IMR-90 (cell line): ENCODE measurements at regions not wholly inside any gene's neighbourhood (a gene's known extent, or its start where the extent isn't known, plus 50 kb on each side); places are given as distances from the start of the nearest gene placed in this dataset.

Experiments used
- ATAC-seq: fragments of 200-7000 bp; cut with Tn5 transposase; 2 replicates; pipeline ENCODE4 v1.9.1; 2020; ENCODE audit warnings: low read depth, mild to moderate bottlenecking, moderate library complexity
- BruUV-seq: library from RNA; stranded (reverse); fragments of 400-500 nt; replicated peaks from 2 replicates; lab custom pipeline; 2021; lab: Mats Ljungman, UMichigan
- CTCF ChIA-PET: fragments of 300-600 bp; formaldehyde crosslinking; extraction: SDS; loops from one replicate; lab custom pipeline; 2021; ENCODE audit warnings: antibody characterized with exemption; lab: Yijun Ruan, JAX
- POLR2A ChIA-PET: fragments of 300-600 bp; sonication (Branson Sonifier 250); formaldehyde crosslinking; loops from one replicate; lab custom pipeline; 2022; ENCODE audit warnings: antibody characterized with exemption; ENCODE audit not compliant: unreplicated experiment; lab: Charles Lee
- DNase-seq: peaks from one replicate; pipeline ENCODE4 v3.0.0; 2013
- H2AFZ ChIP-seq: replicated peaks from 2 replicates; pipeline ENCODE3; 2013; ENCODE audit warnings: low read length, mild to moderate bottlenecking; ENCODE audit not compliant: poor library complexity
- H2AK5ac ChIP-seq: 2 replicates; pipeline ENCODE4 v1.6.1; 2013; ENCODE audit warnings: low read depth, low read length, inconsistent platforms
- H2AK9ac ChIP-seq: replicated peaks from 2 replicates; pipeline ENCODE3; 2013; ENCODE audit warnings: mild to moderate bottlenecking, low read depth, low read length, moderate library complexity; ENCODE audit not compliant: poor library complexity
- H2BK120ac ChIP-seq: 2 replicates; pipeline ENCODE4 v1.6.1; 2013; ENCODE audit warnings: low read depth, low read length, inconsistent platforms
- H2BK15ac ChIP-seq: 3 replicates; pipeline ENCODE4 v1.6.1; 2013; ENCODE audit warnings: low read depth, low read length, inconsistent platforms
- H2BK20ac ChIP-seq: 2 replicates; pipeline ENCODE4 v1.6.1; 2013; ENCODE audit warnings: low read depth, mild to moderate bottlenecking, inconsistent platforms, low read length, moderate library complexity
- H2BK5ac ChIP-seq: 2 replicates; pipeline ENCODE4 v1.6.1; 2013; ENCODE audit warnings: mild to moderate bottlenecking, low read depth, low read length, inconsistent platforms; ENCODE audit not compliant: poor library complexity, severe bottlenecking
- H3K14ac ChIP-seq: replicated peaks from 2 replicates; pipeline ENCODE4 v1.6.1; 2013; ENCODE audit warnings: low read depth, low read length, inconsistent platforms
- H3K18ac ChIP-seq: 2 replicates; pipeline ENCODE4 v1.6.1; 2013; ENCODE audit warnings: low read depth, low read length, control low read depth
- H3K23ac ChIP-seq: 2 replicates; pipeline ENCODE4 v1.6.1; 2013; ENCODE audit warnings: low read depth, low read length, inconsistent platforms
- H3K27ac ChIP-seq: 2 replicates; pipeline ENCODE4 v1.5.1; 2013; ENCODE audit warnings: mild to moderate bottlenecking, control low read depth, low read length; ENCODE audit not compliant: insufficient read depth
- H3K27me3 ChIP-seq: 2 replicates; pipeline ENCODE4 v1.6.1; 2013; ENCODE audit warnings: low read length; ENCODE audit not compliant: control insufficient read depth, insufficient read depth
- H3K36me3 ChIP-seq: 2 replicates; pipeline ENCODE4 v1.6.1; 2013; ENCODE audit warnings: low read length, mixed read lengths; ENCODE audit not compliant: control insufficient read depth, insufficient read depth
- H3K4ac ChIP-seq: 2 replicates; pipeline ENCODE4 v1.6.1; 2013; ENCODE audit warnings: low read depth, low read length, inconsistent platforms
- H3K4me1 ChIP-seq: 2 replicates; pipeline ENCODE4 v1.6.1; 2013; ENCODE audit warnings: low read length, mixed read lengths; ENCODE audit not compliant: control insufficient read depth, insufficient read depth
- H3K4me2 ChIP-seq: 2 replicates; pipeline ENCODE4 v1.6.1; 2013; ENCODE audit warnings: low read depth, mild to moderate bottlenecking, control low read depth, low read length, moderate library complexity
- H3K4me3 ChIP-seq: 2 replicates; pipeline ENCODE4 v1.5.1; 2013; ENCODE audit warnings: low read depth, mild to moderate bottlenecking, control low read depth, low read length, moderate library complexity; ENCODE audit not compliant: insufficient read depth
- H3K56ac ChIP-seq: 2 replicates; pipeline ENCODE4 v1.6.1; 2013; ENCODE audit warnings: low read length, inconsistent platforms; ENCODE audit not compliant: insufficient read depth; ENCODE audit errors: extremely low read depth
- H3K79me1 ChIP-seq, 2 experiments: 2 replicates each; pipeline ENCODE4 v1.6.1; 2013; ENCODE audit warnings: low read length in 2 of 2, inconsistent platforms in 1 of 2, low read depth in 1 of 2
- H3K9ac ChIP-seq: 2 replicates; pipeline ENCODE4 v1.6.1; 2013; ENCODE audit warnings: low read depth, low read length, control low read depth
- H3K9me1 ChIP-seq: 2 replicates; pipeline ENCODE4 v1.6.1; 2013; ENCODE audit warnings: low read length, inconsistent platforms; ENCODE audit not compliant: insufficient read depth
- H3K9me3 ChIP-seq: 2 replicates; pipeline ENCODE4 v1.6.1; 2013; ENCODE audit warnings: low read length; ENCODE audit not compliant: control insufficient read depth, insufficient read depth
- H4K20me1 ChIP-seq: 2 replicates; pipeline ENCODE4 v1.6.1; 2013; ENCODE audit warnings: low read length, inconsistent platforms; ENCODE audit not compliant: insufficient read depth
- H4K5ac ChIP-seq: 2 replicates; pipeline ENCODE4 v1.6.1; 2013; ENCODE audit warnings: mild to moderate bottlenecking, low read depth, low read length, control low read depth
- H4K8ac ChIP-seq, 2 experiments: 2 replicates each; pipeline ENCODE4 v1.6.1; 2013; ENCODE audit warnings: low read depth in 2 of 2, low read length in 2 of 2, control low read depth in 1 of 2, inconsistent platforms in 1 of 2
- H4K91ac ChIP-seq: 2 replicates; pipeline ENCODE4 v1.6.1; 2013; ENCODE audit warnings: low read depth, low read length, inconsistent platforms; ENCODE audit not compliant: insufficient read depth
- BHLHE40 ChIP-seq: fragments of 150-350 bp; IDR thresholded peaks from 2 replicates; pipeline ENCODE4 v1.6.1; 2016; ENCODE audit warnings: mild to moderate bottlenecking, low read depth, low read length
- CHD1 ChIP-seq: IDR thresholded peaks from 2 replicates; pipeline ENCODE4 v1.6.1; 2012; ENCODE audit warnings: low read depth, low read length, improper control_type of control experiment
- FOS ChIP-seq: fragments of 150-350 bp; IDR thresholded peaks from 2 replicates; pipeline ENCODE4 v1.6.1; 2016; ENCODE audit warnings: low read depth, low read length
- MXI1 ChIP-seq: IDR thresholded peaks from 2 replicates; pipeline ENCODE4 v1.6.1; 2012; ENCODE audit warnings: low read depth, mild to moderate bottlenecking, low read length, moderate library complexity, borderline replicate concordance
- NFE2L2 ChIP-seq: fragments of 150-350 bp; IDR thresholded peaks from 2 replicates; pipeline ENCODE4 v1.6.1; 2016; ENCODE audit warnings: low read depth, mild to moderate bottlenecking, low read length
- POLR2A ChIP-seq: IDR thresholded peaks from 2 replicates; pipeline ENCODE4 v1.6.1; 2012; ENCODE audit warnings: mild to moderate bottlenecking, low read depth, low read length
- RAD21 ChIP-seq: IDR thresholded peaks from 2 replicates; pipeline ENCODE4 v1.6.1; 2012; ENCODE audit warnings: low read length, improper control_type of control experiment
- WGBS, 2 experiments: methylation state at CpG; one replicate each; pipeline versions ENCODE4 v1.1.5 to v1.1.7; 2013; ENCODE audit warnings: missing lambda C conversion rate in 2 of 2; ENCODE audit not compliant: insufficient read length in 1 of 2; ENCODE audit errors: extremely low coverage in 2 of 2; 5-methylcytosine and 5-hydroxymethylcytosine counted together
- dilution Hi-C: fragments of 300-500 bp; cut with HindIII; formaldehyde crosslinking; loops from one replicate; pipeline ENCODE4 v1.14.3; 2018; ENCODE audit warnings: low sequenced_read_pairs; ENCODE audit not compliant: unreplicated experiment
- in situ Hi-C: fragments of 300-500 bp; cut with MboI; formaldehyde crosslinking; loops from 3 replicates; pipeline ENCODE4 v1.14.3; 2019; ENCODE audit warnings: low sequenced_read_pairs, inconsistent platforms, mixed read lengths
- intact Hi-C: fragments of 100-400 bp; cut with micrococcal nuclease; formaldehyde crosslinking; loops from 2 replicates; pipeline ENCODE4 v1.10.0; 2022
- TF ChIP-seq, protein P1 (sequence below): fragments of 150-350 bp; IDR thresholded peaks from 2 replicates; pipeline ENCODE4 v1.6.1; 2016; ENCODE audit warnings: low read depth, mild to moderate bottlenecking, low read length, moderate library complexity, borderline replicate concordance
- TF ChIP-seq, protein P2 (sequence below): fragments of 150-350 bp; IDR thresholded peaks from 2 replicates; pipeline ENCODE4 v1.6.1; 2017; ENCODE audit warnings: mild to moderate bottlenecking, antibody characterized with exemption, low read length, low read depth

DNA sequence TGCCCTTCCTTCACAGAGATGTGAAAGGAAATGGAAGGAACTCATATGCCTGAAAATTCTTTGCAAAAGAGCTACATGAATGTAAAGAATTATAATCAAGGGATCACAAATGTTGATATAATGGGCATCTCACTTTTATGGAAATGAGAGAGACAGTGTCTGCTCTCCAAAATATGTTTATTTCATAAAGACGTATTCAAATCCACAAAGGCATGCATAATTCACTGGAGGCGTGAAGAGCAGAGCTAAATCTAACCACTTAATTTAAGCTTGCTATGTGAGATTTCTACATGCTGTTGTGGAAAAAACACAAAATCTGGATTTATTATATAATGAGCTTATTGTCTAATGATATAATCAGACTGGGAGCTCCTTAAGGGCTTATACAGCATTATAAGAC, 469.1 kb downstream of the RAP2B start:
- Histone ChIP-seq H2BK5ac (no peak overlapping the region), H3K79me1 (no peaks in the 10 kb centered on the region), H3K4me2 (no peak overlapping the region), H3K27ac (no peak overlapping the region), H3K18ac (no peak overlapping the region), H3K27me3 (peaks cover 4% of the 10 kb centered on the region; the same call in 1 of the 2 replicates), H3K4me3 (no peak overlapping the region), H3K9me1 (no peaks in the 10 kb centered on the region), H3K4me1 (no peaks in the 10 kb centered on the region), H4K91ac (no peak overlapping the region), H3K56ac (no peak overlapping the region), H4K5ac (no peak overlapping the region), H2BK15ac (no peak overlapping the region), H2AK9ac (no peak overlapping the region), H3K9ac (no peak overlapping the region), H2BK120ac (no peak overlapping the region), H4K8ac (no peak overlapping the region), H3K9me3 (no peaks in the 10 kb centered on the region), H4K20me1 (no peaks in the 10 kb centered on the region), H3K36me3 (no peaks in the 10 kb centered on the region), H3K14ac (no peak overlapping the region), H3K23ac (no peak overlapping the region), H3K4ac (no peak overlapping the region), H2AFZ (no peak overlapping the region), H2AK5ac (no peak overlapping the region), H2BK20ac (no peak overlapping the region)
- dilution Hi-C loops, result no loop called here
- no TSS peak for BruUV-seq
- in situ Hi-C loops, result no loop called here
- no peak for TF ChIP-seq NFE2L2
- no peak for TF ChIP-seq RAD21
- no peak for TF ChIP-seq BHLHE40
- TF ChIP-seq POLR2A, result no peak
- TF ChIP-seq FOS, result no peak
- TF ChIP-seq, protein P1, sequence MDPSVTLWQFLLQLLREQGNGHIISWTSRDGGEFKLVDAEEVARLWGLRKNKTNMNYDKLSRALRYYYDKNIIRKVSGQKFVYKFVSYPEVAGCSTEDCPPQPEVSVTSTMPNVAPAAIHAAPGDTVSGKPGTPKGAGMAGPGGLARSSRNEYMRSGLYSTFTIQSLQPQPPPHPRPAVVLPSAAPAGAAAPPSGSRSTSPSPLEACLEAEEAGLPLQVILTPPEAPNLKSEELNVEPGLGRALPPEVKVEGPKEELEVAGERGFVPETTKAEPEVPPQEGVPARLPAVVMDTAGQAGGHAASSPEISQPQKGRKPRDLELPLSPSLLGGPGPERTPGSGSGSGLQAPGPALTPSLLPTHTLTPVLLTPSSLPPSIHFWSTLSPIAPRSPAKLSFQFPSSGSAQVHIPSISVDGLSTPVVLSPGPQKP, result no peak
- no peak for TF ChIP-seq CHD1
- TF ChIP-seq, protein P2, sequence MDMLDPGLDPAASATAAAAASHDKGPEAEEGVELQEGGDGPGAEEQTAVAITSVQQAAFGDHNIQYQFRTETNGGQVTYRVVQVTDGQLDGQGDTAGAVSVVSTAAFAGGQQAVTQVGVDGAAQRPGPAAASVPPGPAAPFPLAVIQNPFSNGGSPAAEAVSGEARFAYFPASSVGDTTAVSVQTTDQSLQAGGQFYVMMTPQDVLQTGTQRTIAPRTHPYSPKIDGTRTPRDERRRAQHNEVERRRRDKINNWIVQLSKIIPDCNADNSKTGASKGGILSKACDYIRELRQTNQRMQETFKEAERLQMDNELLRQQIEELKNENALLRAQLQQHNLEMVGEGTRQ, result no peak
- TF ChIP-seq MXI1, result no peak
- no CpG with 5 or more reads among the region's 2 CpGs for WGBS, 2 experiments
- intact Hi-C loops, result no loop called here
- ATAC-seq (no peak), DNase-seq (no peak)
- ChIA-PET CTCF (interaction anchor here (0.5 kb wide), 1 partner anchor 605 kb away, joined by 10 read pairs; no protein-coding TSS in a partner anchor), POLR2A (no interaction called here)
